GM18907 (cell line): ENCODE measurements at regions not wholly inside any gene's neighbourhood (a gene's known extent, or its start where the extent isn't known, plus 50 kb on each side); places are given as distances from the start of the nearest gene placed in this dataset.
A peak's percentile ranks its signal among the peaks of the same experiment; 100 is the strongest.
"Not testable (repeated sequence)": the region's sequence is repeated elsewhere in the genome, so short reads cannot be mapped to it uniquely, and the experiment has no call there.

Experiments
- ATAC-seq: cut with Tn5 transposase; IDR thresholded peaks from one replicate; pipeline ENCODE4 v1.9.1; 2021; ENCODE audit warnings: mild to moderate bottlenecking, moderate library complexity; ENCODE audit not compliant: unreplicated experiment

DNA sequence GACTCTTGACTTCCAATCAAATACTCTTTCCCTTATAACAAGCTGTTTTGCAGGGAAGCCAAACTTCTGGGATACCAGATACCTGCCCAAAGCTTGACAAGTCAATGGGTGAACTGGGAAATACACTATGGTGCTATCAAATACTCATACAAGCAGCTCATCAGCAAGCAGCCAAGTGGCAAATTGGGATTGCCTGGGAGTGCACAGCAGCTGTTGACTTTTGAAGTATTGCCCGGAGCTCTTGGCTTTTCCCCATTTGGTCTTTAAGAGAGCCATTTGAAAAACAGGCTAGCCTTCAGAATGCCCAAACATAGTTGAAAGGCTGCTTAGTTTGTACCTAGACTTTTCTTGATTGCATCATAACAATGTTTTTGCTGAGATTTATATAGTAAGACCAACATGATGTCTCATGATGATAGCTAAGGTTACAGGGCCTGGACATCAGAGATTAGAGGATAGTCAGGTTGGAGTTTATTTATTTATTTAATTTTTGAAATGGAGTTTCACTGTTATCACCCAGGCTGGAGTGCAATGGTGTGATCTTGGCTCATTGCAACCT, 210.1 kb upstream of the ZNF608 start:
- ATAC-seq = no peak

DNA sequence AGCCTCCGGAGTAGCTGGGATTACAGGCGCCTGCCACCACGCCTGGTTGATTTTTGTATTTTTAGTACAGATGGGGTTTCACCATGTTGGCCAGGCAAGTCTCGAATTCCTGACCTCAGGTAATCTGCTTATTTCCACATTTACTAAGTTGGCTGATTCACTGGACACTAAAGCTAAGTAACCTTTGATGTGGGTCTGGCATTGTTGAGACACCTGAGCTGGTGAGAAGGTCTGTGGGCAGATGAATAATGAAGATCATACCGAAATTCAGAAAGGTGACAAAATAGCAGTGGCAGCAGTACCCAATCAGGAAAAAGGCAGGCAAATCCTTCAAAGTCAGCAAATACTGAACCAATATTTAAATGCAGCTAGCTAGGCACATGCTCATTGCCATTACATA, 210.6 kb upstream of the ZNF608 start:
- no peak for ATAC-seq

DNA sequence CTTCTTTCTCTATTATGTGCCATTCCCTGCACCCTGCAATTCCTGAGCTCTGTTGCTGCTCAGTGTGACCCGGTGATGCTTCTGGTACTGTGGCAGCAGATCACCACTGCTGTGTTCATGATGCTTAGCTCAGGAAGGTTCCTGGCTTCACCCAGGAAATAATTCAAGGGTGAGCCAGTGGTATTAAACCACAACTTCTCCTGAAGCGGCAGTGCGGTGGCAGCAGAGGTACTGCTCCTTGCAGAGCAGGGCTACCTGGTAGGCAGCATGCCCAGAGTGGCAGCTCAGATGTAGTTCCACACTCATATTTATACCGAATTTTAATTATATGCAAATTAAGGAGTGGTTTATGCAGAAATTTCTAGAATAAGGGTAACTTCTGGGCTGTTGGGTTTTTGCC, 213.8 kb upstream of the ZNF608 start:
- ATAC-seq = no peak

DNA sequence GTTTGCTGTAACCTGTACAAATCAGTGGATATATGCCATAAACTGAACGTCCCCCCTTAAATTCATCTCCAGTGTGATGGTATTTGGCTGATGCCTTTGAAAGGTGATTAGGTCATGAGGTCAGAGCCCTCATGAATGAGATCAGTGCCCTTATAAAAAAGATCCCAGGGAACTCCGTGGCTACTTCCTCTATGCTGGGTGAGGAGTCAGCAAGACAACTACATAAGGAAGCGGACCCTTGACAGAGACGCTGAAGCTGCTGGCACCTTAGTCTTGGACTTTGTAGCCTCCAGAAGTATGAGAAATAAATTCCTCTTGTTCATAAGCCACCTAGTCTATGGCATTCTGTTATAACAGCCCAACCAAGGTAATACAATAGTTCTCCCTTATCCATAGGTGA, 215.1 kb upstream of the ZNF608 start:
- no peak for ATAC-seq

DNA sequence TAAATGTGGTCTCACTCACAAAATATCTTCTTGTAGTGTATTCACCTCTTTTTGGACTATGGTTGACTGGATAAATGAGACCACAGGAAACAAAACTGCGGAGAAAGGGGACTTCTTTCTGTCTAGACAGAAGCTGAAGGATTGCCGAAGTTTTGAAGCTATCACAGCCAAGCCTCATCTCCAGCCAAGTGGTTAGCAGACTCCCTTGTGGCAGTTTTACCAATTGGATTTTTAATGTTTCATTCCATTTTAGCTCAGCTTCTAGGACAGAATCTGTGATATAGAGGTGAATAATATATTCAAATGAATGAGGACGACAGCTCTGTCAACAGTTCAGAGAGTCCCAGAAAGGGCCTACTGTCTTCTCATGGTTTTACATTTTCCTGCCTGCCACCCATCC, 215.7 kb upstream of the ZNF608 start:
- ATAC-seq = no peak

DNA sequence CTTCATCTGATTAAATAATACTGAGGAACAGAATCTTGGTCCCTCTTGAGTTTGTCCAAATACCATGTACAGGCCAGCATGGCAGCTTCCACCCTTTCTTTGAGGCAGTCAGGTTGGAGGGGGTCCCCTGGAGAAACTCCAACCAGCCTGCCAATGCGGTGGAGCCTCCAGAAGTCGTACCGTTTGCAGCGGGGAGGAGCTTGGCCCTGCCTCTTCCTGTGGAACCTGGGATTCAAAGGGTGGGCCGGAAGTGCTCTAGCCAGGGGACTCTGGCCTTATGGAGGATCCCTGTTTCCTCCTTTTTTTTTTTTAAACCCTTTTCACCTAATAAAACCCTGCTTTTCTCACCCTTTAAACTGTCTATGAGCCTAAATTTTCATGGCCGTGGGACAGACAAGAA, 216.3 kb upstream of the ZNF608 start:
- ATAC-seq = no peak

DNA sequence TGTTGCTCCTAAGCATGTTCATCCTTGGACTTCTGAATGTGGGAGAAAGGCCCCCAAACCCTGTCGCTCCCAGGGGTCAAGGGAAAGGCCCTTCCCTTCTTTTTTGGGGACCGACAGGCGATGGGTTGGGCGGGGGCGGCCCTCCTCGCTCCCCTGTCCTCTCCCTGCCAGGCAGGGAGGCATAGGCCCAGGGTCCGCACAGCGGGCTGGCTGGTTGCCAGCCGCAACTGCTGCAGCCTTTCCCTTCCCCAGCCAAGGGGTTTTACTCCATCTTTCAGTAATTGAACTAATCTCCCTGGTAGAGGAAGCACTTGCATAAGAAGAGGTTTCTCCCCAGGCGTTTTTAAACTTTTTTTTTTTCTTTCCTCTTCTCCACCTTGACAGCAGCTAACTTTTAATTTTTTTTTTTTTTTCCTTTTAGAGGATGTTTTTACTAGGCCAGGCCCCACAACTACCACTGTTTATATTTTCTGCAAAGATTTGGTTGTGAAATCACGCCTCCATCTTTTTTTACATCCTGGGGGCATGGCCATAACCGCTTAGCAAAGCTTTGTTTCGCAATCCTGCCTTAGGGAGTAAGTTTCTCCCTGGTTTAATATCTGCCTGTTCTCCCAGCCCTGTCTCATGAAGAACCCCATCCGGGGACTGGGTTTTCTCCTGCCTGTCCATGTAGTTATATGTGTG, 216.9 kb upstream of the ZNF608 start:
- ATAC-seq = no peak

DNA sequence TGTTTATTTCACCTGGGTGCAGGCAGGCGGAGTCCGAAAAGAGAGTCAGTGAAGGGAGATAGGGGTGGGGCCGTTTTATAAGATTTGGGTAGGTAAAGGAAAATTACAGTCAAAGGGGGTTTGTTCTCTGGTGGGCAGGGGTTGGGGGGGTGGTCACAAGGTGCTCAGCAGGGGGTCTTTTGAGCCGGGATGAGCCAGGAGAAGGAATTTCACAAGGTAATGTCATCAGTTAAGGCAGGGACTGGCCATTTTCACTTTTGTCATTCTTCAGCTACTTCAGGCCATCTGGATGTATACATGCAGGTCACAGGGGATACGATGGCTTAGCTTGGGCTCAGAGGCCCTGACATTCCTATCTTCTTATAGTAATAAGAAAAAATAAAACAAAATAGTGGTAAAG, 220.3 kb upstream of the ZNF608 start:
- not testable (repeated sequence) for ATAC-seq

DNA sequence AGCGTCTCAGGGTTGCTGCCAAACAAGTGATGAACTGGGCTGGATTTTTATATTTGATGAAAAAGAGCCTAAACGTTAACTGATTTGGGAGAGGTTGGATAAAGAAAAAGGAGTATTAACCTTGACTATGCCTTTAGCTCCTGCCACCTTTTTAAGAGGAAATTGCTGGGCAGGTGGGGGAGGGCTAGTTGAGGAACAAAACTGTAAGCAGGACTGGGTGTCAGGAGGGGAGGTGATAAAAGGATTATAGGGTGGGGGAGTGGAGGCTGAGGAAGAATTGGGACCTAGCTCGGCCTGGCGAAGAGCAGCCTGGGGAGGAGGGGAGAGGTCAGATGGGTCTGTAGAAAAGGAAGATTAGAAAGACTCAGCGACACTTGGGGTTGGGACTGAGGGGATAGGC, 223.9 kb upstream of the ZNF608 start:
- ATAC-seq = not testable (repeated sequence)

DNA sequence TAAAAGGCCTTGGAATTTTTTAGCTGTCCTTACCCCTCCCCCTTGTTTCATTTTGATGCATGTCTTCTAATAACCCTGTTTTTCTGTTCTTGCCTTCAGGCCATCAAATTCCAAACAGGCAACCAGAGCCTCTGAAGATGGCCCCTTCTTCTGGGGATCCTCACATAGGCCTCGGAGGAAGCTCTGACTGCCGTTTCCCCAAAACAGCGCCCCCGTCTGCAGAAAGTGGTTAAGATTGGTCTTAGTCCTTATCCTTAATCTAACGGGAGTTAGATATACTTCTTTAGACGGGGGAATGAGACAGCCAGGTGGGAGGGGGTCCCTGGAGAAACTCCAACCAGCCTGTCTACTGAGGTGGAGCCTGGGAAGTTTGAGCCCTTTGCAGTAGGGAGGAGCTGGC, 226.3 kb upstream of the ZNF608 start:
- no peak for ATAC-seq

DNA sequence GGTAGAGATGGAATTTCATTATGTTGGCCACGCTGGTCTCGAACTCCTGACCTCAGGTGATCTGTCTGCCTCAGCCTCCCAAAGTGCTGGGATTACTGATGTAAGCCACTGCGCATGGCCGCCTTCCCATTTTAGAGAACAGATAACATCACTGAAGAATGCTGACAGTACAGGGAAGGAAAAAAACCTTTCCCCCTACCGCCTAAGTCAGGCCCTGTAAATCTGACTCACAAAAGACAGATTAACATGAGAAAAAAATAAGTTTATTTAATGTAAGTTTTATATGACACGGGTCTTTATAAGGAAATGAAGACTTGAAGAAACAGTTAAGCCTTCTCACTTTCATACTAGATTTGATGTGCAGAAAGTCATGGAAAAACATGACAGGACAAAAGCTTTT, 227.2 kb upstream of the ZNF608 start:
- ATAC-seq = no peak

DNA sequence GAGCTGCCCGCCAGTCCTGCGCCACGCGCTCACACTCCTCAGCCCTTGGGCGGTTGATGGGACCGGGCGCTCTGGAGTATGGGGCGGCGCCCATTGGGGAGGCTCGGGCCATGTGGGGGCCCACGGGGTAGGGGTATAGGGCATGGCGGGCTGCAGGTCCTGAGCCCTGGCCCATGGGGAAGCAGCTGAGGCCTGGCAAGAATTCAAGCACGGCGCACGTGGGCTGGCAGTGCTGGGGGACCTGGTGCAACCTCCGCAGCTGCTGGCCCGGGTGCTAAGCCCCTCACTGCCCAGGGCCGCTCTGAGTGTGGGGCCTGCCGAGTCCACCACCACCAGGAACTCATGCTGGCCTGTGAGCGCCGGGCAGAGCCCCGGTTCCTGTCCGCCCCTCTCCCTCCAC, 229.6 kb upstream of the ZNF608 start:
- no peak for ATAC-seq

DNA sequence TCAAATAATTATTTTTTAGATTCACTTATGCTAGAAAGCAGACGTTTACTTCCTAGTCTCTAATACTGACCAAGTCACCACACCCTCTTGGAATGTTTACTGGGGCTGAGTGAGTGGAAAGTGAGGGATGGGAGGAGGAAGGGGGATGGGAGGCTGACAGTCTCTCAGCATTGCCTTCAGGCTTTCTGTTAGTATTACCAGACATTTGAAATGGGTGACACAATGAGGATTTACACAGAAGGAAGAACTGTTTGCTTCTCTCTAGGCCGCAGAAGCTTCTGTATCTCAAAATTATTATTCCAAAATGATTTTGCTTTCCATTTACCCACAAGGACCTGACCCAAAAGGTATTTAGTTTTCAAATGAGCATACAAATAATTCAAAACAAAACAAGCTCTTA, 232.8 kb upstream of the ZNF608 start:
- ATAC-seq = no peak

DNA sequence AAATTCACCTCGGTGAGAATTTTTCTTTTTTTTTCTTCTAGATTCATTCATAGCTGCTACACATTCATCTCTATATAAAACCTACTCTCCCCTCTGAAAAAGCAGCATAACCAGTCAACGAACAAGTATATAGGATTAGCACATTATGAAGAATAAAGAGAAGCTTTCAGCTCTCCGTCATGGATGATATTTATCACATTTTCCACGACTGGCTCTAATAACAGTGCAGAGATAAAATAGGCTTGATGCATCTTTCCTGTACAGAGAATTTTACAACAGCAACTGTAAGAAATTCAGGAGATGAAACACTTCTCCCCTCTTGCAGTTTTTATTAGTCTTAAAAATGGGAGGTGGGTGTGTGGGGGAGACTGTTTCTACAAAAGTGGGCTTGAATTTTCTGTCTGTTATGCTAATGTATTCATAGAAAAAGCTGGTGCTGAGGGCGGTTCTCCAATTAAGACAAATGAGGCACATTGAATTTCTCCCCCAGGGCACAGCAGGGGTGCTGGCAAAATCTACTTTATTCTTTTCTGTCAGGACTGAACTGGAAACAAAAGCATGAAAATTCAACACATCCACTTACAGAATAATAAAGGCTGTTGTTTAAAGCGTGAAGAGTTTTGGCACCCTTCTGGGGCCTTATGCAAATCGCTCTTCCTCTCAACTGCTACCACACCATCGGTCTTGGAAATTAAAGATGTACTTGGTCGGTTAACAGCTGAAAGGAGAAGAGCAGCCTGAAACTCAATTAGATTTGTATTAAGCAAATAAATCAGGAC, 233.9 kb upstream of the ZNF608 start:
- peak; percentile 96 for ATAC-seq

DNA sequence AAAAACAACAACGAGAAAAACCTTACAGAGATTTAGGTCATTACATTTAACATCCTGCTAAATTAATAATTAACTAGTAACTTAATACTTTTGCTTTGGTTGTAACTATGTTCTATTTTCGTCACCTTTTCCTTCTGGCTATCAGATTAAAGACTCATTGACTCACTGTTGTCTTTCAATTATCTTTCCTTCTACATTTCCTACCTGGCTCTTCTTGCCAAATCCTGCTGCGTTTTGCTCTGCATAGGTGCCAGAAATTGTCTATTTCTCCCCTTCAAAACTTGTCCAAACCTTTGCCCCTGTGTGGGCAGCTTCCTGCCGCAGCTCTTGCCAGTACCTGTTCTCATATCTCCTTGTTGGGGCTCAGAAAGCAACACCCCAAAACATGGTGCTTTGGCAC, 235.5 kb upstream of the ZNF608 start:
- no peak for ATAC-seq

DNA sequence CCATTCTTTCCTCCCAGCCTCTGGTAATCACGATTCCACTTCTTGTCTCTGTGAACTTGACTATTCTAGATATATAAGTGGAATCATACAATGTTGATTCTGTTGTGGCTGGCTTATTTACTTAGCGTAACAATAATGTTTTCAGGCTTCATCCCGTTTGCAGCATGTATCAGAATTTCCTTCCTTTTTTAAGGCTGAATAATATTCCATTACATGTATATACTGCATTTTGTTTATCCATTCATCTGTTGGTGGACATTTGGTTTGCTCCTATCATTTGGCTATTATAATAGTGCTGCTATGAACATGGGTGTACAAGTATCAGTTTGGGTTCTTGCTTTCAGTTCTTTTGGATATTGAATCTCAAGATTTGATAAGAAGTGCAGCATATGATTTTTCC, 239.7 kb upstream of the ZNF608 start:
- no peak for ATAC-seq

DNA sequence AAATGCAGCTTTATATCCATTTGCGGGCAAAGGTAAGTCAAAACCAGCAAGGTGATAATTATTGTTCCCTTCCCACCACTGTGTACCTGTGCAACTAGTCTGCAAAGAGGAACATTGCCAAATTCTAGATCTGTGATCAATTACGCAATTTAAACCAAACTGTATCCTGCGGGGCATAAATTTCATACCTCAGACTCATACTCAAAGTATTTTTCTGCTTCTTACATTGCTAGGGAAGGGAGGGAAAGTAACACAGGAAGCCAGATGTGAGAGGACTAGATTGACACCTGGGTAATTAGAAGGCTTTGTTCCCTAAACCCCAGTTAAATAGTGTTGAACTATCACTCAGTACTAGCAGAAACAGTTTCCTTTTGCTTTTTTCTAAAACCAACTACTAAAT, 240.2 kb upstream of the ZNF608 start:
- no peak for ATAC-seq

DNA sequence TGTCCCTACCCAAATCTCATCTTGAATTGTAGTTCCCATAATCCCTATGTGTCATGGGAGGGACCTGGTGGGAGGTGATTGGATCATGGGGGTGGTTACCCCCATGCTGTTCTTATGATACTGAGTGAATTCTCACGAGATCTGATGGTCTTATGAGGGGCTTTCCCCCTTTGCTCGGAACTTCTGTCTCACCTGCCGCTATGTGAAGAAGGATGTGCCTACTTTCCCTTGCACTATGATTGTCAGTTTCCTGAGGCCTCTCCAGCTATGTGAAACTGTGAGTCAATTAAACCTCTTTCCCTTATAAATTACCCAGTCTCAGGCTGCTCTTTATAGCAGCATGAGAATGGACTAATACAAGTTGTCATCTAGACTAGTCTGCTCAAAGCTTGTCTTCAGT, 241.3 kb upstream of the ZNF608 start:
- ATAC-seq = not testable (repeated sequence)

DNA sequence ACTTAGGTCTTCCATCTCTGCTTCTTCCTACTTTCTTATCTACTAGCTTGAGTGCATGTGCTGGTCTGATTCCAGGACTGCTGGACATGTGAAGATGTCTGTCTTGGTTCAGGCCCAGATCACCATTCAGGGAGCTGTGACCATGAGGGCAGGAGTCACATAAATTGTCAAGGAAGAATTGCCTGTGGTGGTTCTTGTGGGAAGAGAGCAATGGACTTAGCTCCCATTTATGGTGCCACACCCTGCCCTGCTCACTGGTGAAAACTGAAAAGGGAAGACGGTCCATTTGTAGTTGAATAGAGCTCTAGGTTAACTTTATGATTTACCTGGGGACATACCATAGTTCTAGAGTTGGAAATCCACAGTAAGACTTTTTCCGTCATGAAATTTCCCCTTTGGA, 244.3 kb upstream of the ZNF608 start:
- no peak for ATAC-seq

DNA sequence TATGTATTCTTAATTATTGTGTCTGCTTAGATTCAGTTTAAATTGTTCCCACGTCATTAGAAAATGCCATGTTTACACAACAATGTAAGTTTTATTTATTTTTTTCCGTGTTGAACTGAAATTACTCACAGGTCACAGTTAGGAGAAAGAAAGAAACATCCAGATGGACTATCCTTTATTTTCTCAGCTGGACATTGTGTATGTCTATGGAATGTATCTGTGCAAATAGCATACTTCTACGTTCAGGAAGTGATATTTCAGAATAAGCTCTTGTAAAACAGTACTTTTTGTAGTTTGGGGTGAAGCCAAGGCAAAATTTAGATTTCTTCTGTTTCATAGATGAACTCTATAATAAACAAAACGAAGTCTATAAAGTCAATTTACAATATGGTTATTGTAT, 249.0 kb upstream of the ZNF608 start:
- no peak for ATAC-seq

DNA sequence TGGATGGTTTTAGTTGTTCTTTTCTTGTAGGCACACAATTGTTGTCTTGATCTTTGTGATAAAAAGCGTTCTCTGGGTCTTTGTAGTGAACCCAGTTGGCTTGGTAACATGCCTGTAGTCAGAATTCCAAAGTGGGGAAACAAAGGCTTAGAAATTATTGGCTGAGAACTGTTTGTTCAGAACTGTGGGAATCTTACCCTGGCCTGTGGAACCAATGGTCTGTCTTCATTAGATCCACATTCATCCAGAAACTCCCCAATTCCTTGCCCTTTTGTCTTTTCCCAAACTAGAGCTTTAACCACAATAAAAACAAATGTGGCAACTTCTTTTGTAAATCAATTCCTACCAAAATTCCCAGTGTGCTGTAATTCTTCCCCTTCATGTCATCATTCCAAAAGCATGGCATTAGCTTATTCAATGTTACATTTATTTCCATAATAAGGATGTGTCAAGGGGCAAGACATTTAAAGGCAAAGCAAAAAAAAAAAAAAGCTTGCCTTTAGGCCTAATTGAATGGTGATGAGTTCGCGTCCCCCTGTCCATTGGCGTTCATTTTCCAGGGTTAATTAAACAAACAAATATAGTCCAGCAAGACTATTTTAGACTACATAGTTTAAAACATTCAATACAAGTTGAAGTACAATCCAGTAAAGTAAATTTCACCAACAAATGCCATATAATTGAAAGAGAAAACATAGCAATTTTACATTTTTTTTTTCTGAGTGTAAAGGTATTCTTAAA, 249.8 kb upstream of the ZNF608 start:
- no peak for ATAC-seq

DNA sequence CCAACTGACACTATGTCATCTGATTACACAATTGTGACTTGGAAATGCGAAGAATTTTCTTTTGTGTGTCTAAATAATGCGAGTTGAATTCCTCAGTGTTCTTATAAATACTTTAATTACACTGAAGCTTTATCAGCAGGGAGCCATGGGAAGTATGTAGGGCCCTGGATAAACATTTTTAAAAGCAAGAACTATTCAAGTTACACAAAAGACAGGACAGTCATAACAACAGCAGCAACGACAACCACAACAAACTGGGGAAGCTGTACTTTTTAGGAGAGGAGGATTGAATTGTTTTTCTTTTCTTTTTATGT, 250.3 kb upstream of the ZNF608 start:
- no peak for ATAC-seq
